HG03175 (cell line): ENCODE measurements at regions not wholly inside any gene's neighbourhood (a gene's known extent, or its start where the extent isn't known, plus 50 kb on each side); places are given as distances from the start of the nearest gene placed in this dataset.

Experiments used
- ATAC-seq: cut with Tn5 transposase; IDR thresholded peaks from one replicate; pipeline ENCODE4 v1.9.1; 2021; ENCODE audit warnings: mild to moderate bottlenecking, moderate library complexity; ENCODE audit not compliant: unreplicated experiment

GRCh38 chrX:16487620-16488385 lies 162.2 kb upstream of the S100G start:
- no peak for ATAC-seq

- no peak for ATAC-seq
Measured at GRCh38 chrX:16488959-16489358, 161.0 kb upstream of the S100G start.

GRCh38 chrX:16491461-16491860 lies 158.5 kb upstream of the S100G start:
- ATAC-seq: no peak

GRCh38 chrX:16496175-16496574 lies 153.8 kb upstream of the S100G start:
- ATAC-seq: no peak

GRCh38 chrX:16511796-16512776 lies 137.9 kb upstream of the S100G start:
- ATAC-seq: no peak

- ATAC-seq: no peak
Measured at GRCh38 chrX:16516232-16516876, 133.6 kb upstream of the S100G start.

- ATAC-seq: no peak
Measured at GRCh38 chrX:16517039-16517605, 132.8 kb upstream of the S100G start.

- ATAC-seq: no peak
Measured at GRCh38 chrX:16518131-16518530, 131.8 kb upstream of the S100G start.

- no peak for ATAC-seq
Measured at GRCh38 chrX:16524316-16524715, 125.6 kb upstream of the S100G start.

GRCh38 chrX:16526003-16526402 lies 124.0 kb upstream of the S100G start:
- ATAC-seq: no peak

- ATAC-seq: no peak
Measured at GRCh38 chrX:16528620-16529019, 121.3 kb upstream of the S100G start.
